GM12878 (cell line): ENCODE measurements at regions not wholly inside any gene's neighbourhood (a gene's known extent, or its start where the extent isn't known, plus 50 kb on each side); places are given as distances from the start of the nearest gene placed in this dataset.

Experiments
- ATAC-seq: fragments of 200-7000 bp; cut with Tn5 transposase; 3 replicates; pipeline ENCODE4 v1.9.1; 2020; ENCODE audit warnings: mild to moderate bottlenecking, moderate library complexity
- BruUV-seq: library from RNA; stranded (reverse); fragments of 400-500 nt; replicated peaks from 2 replicates; lab custom pipeline; 2021; lab: Mats Ljungman, UMichigan
- CTCF ChIA-PET: fragments of 300-600 bp; sonication (Branson Sonifier 250); formaldehyde crosslinking; extraction: SDS; loops from one replicate; lab custom pipeline; 2021; ENCODE audit warnings: inconsistent platforms; lab: Yijun Ruan, JAX
- POLR2A ChIA-PET: fragments of 350-600 bp; formaldehyde crosslinking; extraction: SDS; loops from one replicate; lab custom pipeline; 2021; ENCODE audit warnings: inconsistent platforms; lab: Charles Lee
- RAD21 ChIA-PET: fragments of 300-600 bp; sonication (Branson Sonifier 250); formaldehyde crosslinking; loops from one replicate; lab custom pipeline; 2023; ENCODE audit warnings: antibody characterized with exemption; ENCODE audit not compliant: unreplicated experiment; lab: Charles Lee
- SMC1A ChIA-PET: fragments of 300-600 bp; sonication (Branson Sonifier 250); formaldehyde crosslinking; loops from one replicate; lab custom pipeline; 2023; ENCODE audit not compliant: unreplicated experiment, uncharacterized antibody; lab: Charles Lee
- DNase-seq: peaks from one replicate; pipeline ENCODE4 v3.0.0-alpha.2; 2011; ENCODE audit warnings: low read depth, low spot score
- FAIRE-seq: peaks from 3 replicates; lab custom pipeline; 2011; peaks lifted over from hg19 to GRCh38; lab: Jason Lieb, UNC
- H2AFZ ChIP-seq: 2 replicates; pipeline ENCODE4 v1.6.0; 2011; ENCODE audit warnings: low read depth, low read length, control low read depth; ENCODE audit not compliant: control insufficient read depth
- H3K27ac ChIP-seq: 2 replicates; pipeline ENCODE4 v1.5.1; 2011; ENCODE audit warnings: control low read depth; ENCODE audit not compliant: control insufficient read depth, insufficient read depth
- H3K27me3 ChIP-seq, 2 experiments: replicated peaks in 1 of 2; 2 replicates each; pipeline versions ENCODE4 v1.6.0 to v1.6.1; 2011; ENCODE audit warnings: low read length in 1 of 2; ENCODE audit not compliant: control insufficient read depth in 2 of 2, insufficient read depth in 2 of 2
- H3K36me3 ChIP-seq, 2 experiments: 2 replicates each; pipeline ENCODE4 v1.5.1; 2011; ENCODE audit warnings: low read length in 1 of 2; ENCODE audit not compliant: control insufficient read depth in 2 of 2, insufficient read depth in 2 of 2
- H3K4me1 ChIP-seq: 2 replicates; pipeline ENCODE4 v1.6.1; 2011; ENCODE audit warnings: mild to moderate bottlenecking, low read length, moderate library complexity, mixed read lengths; ENCODE audit not compliant: control insufficient read depth, insufficient read depth
- H3K4me2 ChIP-seq: 2 replicates; pipeline ENCODE4 v1.6.0; 2011; ENCODE audit warnings: control low read depth; ENCODE audit not compliant: control insufficient read depth, insufficient read depth
- H3K4me3 ChIP-seq: fragments of 200-600 bp; sonication (generic); 2 replicates; pipeline ENCODE4 v1.5.1; 2016
- H3K79me2 ChIP-seq: 2 replicates; pipeline ENCODE4 v1.6.0; 2011; ENCODE audit warnings: low read length; ENCODE audit not compliant: control insufficient read depth, insufficient read depth
- H3K9ac ChIP-seq: 2 replicates; pipeline ENCODE4 v1.8.0; 2011; ENCODE audit warnings: low read length, control low read depth, mixed read lengths; ENCODE audit not compliant: control insufficient read depth, insufficient read depth
- H3K9me3 ChIP-seq: replicated peaks from 3 replicates; pipeline ENCODE4 v1.5.1; 2011; ENCODE audit warnings: mild to moderate bottlenecking, low read length; ENCODE audit not compliant: control insufficient read depth, insufficient read depth
- H4K20me1 ChIP-seq: 2 replicates; pipeline ENCODE4 v1.6.0; 2011; ENCODE audit not compliant: control insufficient read depth, insufficient read depth
- BCLAF1 ChIP-seq: fragments of 450-650 bp; IDR thresholded peaks from 2 replicates; pipeline ENCODE4 v1.6.1; 2017; ENCODE audit warnings: antibody characterized with exemption, mild to moderate bottlenecking, moderate library complexity
- EED ChIP-seq: sonication (generic); IDR thresholded peaks from 2 replicates; pipeline ENCODE4 v1.6.1; 2016; ENCODE audit warnings: antibody characterized with exemption, low read depth
- MTA2 ChIP-seq: fragments of 450-650 bp; IDR thresholded peaks from 2 replicates; pipeline ENCODE4 v1.6.1; 2016; ENCODE audit warnings: low read depth, mild to moderate bottlenecking, moderate library complexity
- POLR2AphosphoS5 ChIP-seq: IDR thresholded peaks from 2 replicates; pipeline ENCODE4 v1.6.1; 2011; ENCODE audit warnings: mild to moderate bottlenecking, low read length, inconsistent platforms
- ZZZ3 ChIP-seq: IDR thresholded peaks from 2 replicates; pipeline ENCODE4 v1.6.1; 2011; ENCODE audit warnings: low read depth; ENCODE audit not compliant: control insufficient read depth, insufficient read length
- WGBS: methylation state at CpG from one replicate; pipeline ENCODE4 v1.1.6; 2016; ENCODE audit warnings: low lambda C conversion rate; ENCODE audit not compliant: insufficient replicate concordance, insufficient coverage; ENCODE audit errors: missing lambda C conversion rate; 5-methylcytosine and 5-hydroxymethylcytosine counted together
- in situ Hi-C: fragments of 300-500 bp; cut with MboI; formaldehyde crosslinking; loops from 9 replicates; pipeline ENCODE4 v1.14.3; 2018; ENCODE audit warnings: mixed read lengths
- intact Hi-C: fragments of 100-400 bp; cut with micrococcal nuclease; formaldehyde crosslinking; loops from one replicate; pipeline ENCODE4 v1.14.2; 2022; ENCODE audit not compliant: unreplicated experiment
- TF ChIP-seq, protein P1 (sequence below): IDR thresholded peaks from 2 replicates; pipeline ENCODE4 v1.6.1; 2011; ENCODE audit warnings: low read depth, mild to moderate bottlenecking, low read length, moderate library complexity, borderline replicate concordance; ENCODE audit errors: extremely low read depth
- TF ChIP-seq, protein P2 (sequence below): fragments of 450-650 bp; IDR thresholded peaks from 2 replicates; pipeline ENCODE4 v1.6.1; 2017; ENCODE audit warnings: mild to moderate bottlenecking

- TF ChIP-seq BCLAF1 (no peak), POLR2AphosphoS5 (no peak), ZZZ3 (no peak)
- TF ChIP-seq, protein P1, sequence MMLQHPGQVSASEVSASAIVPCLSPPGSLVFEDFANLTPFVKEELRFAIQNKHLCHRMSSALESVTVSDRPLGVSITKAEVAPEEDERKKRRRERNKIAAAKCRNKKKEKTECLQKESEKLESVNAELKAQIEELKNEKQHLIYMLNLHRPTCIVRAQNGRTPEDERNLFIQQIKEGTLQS, result no peak
- TF ChIP-seq, protein P2, sequence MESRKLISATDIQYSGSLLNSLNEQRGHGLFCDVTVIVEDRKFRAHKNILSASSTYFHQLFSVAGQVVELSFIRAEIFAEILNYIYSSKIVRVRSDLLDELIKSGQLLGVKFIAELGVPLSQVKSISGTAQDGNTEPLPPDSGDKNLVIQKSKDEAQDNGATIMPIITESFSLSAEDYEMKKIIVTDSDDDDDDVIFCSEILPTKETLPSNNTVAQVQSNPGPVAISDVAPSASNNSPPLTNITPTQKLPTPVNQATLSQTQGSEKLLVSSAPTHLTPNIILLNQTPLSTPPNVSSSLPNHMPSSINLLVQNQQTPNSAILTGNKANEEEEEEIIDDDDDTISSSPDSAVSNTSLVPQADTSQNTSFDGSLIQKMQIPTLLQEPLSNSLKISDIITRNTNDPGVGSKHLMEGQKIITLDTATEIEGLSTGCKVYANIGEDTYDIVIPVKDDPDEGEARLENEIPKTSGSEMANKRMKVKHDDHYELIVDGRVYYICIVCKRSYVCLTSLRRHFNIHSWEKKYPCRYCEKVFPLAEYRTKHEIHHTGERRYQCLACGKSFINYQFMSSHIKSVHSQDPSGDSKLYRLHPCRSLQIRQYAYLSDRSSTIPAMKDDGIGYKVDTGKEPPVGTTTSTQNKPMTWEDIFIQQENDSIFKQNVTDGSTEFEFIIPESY, result no peak
These were observed 82.5 kb upstream of the LMNB1 start (continued) for GRCh38 chr5:126694403-126694802.

GRCh38 chr5:126695091-126695490 lies 81.8 kb upstream of the LMNB1 start:
- RAD21 ChIA-PET, result no interaction called here
- TF ChIP-seq MTA2 (no peak), EED (no peak)
- no peak for FAIRE-seq
- H3K27me3 ChIP-seq, result no peaks in the 10 kb centered on the region
- H3K36me3 ChIP-seq, result no peaks in the 10 kb centered on the region
- in situ Hi-C loops (no loop called here), intact Hi-C loops (no loop called here)
- 93% methylated on average over 1 of the region's 1 CpG for WGBS
- DNase-seq, result no peak
- no TSS peak for BruUV-seq
- SMC1A ChIA-PET, result interaction anchor here (1.2 to 1.7 kb wide), 2 partner anchors 8 to 10 kb away, joined by 3 to 7 read pairs; no protein-coding TSS in a partner anchor
- H2AFZ ChIP-seq, result no peak overlapping the region
- H3K79me2 ChIP-seq, result no peaks in the 10 kb centered on the region
- H3K4me1 ChIP-seq, result no peaks in the 10 kb centered on the region
- CTCF ChIA-PET, result interaction anchor here (0.7 kb wide), 1 partner anchor 85 kb away, joined by 3 read pairs; no protein-coding TSS in a partner anchor
- no peak for ATAC-seq
- H4K20me1 ChIP-seq, result no peaks in the 10 kb centered on the region
- H3K4me3 ChIP-seq, result no peak overlapping the region
- H3K27ac ChIP-seq, result no peak overlapping the region
- H3K9ac ChIP-seq, result no peak overlapping the region
- H3K4me2 ChIP-seq, result no peak overlapping the region
- no peaks in the 10 kb centered on the region for H3K9me3 ChIP-seq
- POLR2A ChIA-PET, result no interaction called here
